ENCODE measurements at regions not wholly inside any gene's neighbourhood (a gene's known extent, or its start where the extent isn't known, plus 50 kb on each side); places are given as distances from the start of the nearest gene placed in this dataset.

GRCh38 chr10:32169556-32169955, 113.3 kb upstream of the KIF5B start (continued):
- TF ChIP-seq ATF6 (CRISPR knock-in tag; conservative IDR thresholded peaks at IDR 0.05), result no peak
- no peak for TF ChIP-seq ZFYVE20 (CRISPR knock-in tag; IDR thresholded peaks at IDR 0.05; ENCODE audit: borderline replicate concordance, low read depth)
- TF ChIP-seq ZNF121 (CRISPR knock-in tag; IDR thresholded peaks at IDR 0.05), result no peak
- TF ChIP-seq ZMYM2 (CRISPR knock-in tag; IDR thresholded peaks at IDR 0.05), result no peak
- TF ChIP-seq U2AF2 (IDR thresholded peaks at IDR 0.05; ENCODE audit: low read depth, low read length), result no peak
- TF ChIP-seq ZNF281 (CRISPR knock-in tag; IDR thresholded peaks at IDR 0.05; ENCODE audit: borderline replicate concordance), result no peak

DNA sequence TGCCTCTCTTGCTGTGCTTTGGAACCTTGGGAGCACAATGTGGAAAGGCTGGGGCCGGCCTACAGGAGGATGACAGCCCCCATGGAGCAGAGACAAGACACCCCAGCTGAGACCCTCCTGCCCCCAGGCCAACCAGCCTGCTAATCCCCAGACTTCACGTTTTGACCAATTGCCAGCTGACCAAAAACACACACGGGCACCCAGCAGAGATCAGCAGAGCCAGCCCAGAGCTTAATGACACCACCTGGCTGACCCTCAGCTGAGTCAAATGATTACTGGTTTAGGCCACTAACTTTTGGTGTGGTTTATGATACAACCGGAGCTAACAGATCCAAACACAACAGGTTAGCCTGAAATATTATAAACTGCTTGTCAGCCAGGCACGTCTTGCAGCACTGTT, 111.2 kb upstream of the KIF5B start:
- H3K4me1 ChIP-seq (ENCODE audit: insufficient read depth, low read length), result peaks cover 73% of the 10 kb centered on the region
- no peak overlapping the region for H3K4me3 ChIP-seq (replicated peaks in 1 of 3; ENCODE audit: insufficient read depth in 1 of 3, low read depth in 2 of 3, low read length in 3 of 3)
- no peak overlapping the region for H3K9ac ChIP-seq (ENCODE audit: insufficient read depth, low read depth, low read length)
- no peaks in the 10 kb centered on the region; a peak in 1 of 5 replicates for H3K27me3 ChIP-seq (ENCODE audit: control insufficient read depth in 1 of 2, insufficient read depth in 2 of 2, low read length in 2 of 2)
- H3K36me3 ChIP-seq (replicated peaks in 1 of 2; ENCODE audit: control insufficient read depth in 1 of 2, insufficient read depth in 2 of 2, low read length in 2 of 2), result no peaks in the 10 kb centered on the region
- POLR2A ChIA-PET, result no interaction called here
- no peaks in the 10 kb centered on the region for H3K9me3 ChIP-seq (ENCODE audit: low read length)
- H4K20me1 ChIP-seq (ENCODE audit: insufficient read depth, low read length), result no peaks in the 10 kb centered on the region
- intact Hi-C loops (cut with micrococcal nuclease; ENCODE audit: unreplicated experiment), result no loop called here
- no peak overlapping the region for H3K27ac ChIP-seq (ENCODE audit: extremely low read length, insufficient read depth, low read length)
- TF ChIP-seq ZMYM2 (CRISPR knock-in tag; IDR thresholded peaks at IDR 0.05) (no peak), NFE2L2 (IDR thresholded peaks at IDR 0.05; ENCODE audit: low read length) (no peak)
- TF ChIP-seq, protein P1, sequence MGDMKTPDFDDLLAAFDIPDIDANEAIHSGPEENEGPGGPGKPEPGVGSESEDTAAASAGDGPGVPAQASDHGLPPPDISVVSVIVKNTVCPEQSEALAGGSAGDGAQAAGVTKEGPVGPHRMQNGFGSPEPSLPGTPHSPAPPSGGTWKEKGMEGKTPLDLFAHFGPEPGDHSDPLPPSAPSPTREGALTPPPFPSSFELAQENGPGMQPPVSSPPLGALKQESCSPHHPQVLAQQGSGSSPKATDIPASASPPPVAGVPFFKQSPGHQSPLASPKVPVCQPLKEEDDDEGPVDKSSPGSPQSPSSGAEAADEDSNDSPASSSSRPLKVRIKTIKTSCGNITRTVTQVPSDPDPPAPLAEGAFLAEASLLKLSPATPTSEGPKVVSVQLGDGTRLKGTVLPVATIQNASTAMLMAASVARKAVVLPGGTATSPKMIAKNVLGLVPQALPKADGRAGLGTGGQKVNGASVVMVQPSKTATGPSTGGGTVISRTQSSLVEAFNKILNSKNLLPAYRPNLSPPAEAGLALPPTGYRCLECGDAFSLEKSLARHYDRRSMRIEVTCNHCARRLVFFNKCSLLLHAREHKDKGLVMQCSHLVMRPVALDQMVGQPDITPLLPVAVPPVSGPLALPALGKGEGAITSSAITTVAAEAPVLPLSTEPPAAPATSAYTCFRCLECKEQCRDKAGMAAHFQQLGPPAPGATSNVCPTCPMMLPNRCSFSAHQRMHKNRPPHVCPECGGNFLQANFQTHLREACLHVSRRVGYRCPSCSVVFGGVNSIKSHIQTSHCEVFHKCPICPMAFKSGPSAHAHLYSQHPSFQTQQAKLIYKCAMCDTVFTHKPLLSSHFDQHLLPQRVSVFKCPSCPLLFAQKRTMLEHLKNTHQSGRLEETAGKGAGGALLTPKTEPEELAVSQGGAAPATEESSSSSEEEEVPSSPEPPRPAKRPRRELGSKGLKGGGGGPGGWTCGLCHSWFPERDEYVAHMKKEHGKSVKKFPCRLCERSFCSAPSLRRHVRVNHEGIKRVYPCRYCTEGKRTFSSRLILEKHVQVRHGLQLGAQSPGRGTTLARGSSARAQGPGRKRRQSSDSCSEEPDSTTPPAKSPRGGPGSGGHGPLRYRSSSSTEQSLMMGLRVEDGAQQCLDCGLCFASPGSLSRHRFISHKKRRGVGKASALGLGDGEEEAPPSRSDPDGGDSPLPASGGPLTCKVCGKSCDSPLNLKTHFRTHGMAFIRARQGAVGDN (CRISPR knock-in tag; IDR thresholded peaks at IDR 0.05), result peak; percentile 37; the same call in 1 of the 2 replicates
- ATAC-seq, result no peak
- H2AFZ ChIP-seq (ENCODE audit: low read length), result no peak overlapping the region
- no peaks in the 10 kb centered on the region for H3K79me2 ChIP-seq (ENCODE audit: insufficient read depth, low read length)
- 35% methylated on average over 4 of the region's 5 CpGs for WGBS (ENCODE audit: low lambda C conversion rate)
- DNase-seq (ENCODE audit: low spot score), result no peak
- BruUV-seq (replicated peaks), result no TSS peak
- no peak for FAIRE-seq
- no peak overlapping the region for H3K4me2 ChIP-seq (ENCODE audit: low read depth, low read length)
- CTCF ChIA-PET (ENCODE audit: low intra/inter-chr PET ratio, low total read pairs), result no interaction called here
- in situ Hi-C loops (cut with HindIII; ENCODE audit: extremely low pct_ligation_motif_present, low pct_unique_long_range_greater_than_20kb), result no loop called here
